ENCODE measurements at regions not wholly inside any gene's neighbourhood (a gene's known extent, or its start where the extent isn't known, plus 50 kb on each side); places are given as distances from the start of the nearest gene placed in this dataset.

DNA sequence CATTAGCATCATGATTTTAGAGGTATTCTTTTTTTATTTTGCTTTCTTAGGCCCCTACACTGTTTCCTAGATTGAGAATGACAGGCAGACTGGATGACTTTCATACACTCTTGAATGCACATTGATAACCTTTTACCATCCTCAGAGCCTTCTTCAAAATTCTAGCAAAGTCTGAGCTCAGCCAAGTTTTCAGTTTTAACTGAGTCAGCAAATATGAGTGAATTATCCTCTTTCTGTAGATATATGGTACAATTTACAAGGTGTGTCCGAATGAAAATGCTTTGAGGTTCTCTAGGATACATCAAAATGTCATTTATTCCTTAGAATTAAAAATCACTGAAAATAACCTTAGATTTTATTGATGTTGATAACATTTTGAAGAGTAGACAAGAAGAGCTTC, 1038.2 kb upstream of the POU3F3 start:
- no peak for DNase-seq (ENCODE audit: low read depth in 1 of 2, low spot score in 1 of 2)
- H3K4me3 ChIP-seq (replicated peaks; ENCODE audit: insufficient read depth, low read length), result no peak overlapping the region
- no peaks in the 10 kb centered on the region for H3K27me3 ChIP-seq (ENCODE audit: insufficient read depth, poor library complexity, severe bottlenecking)
- TF ChIP-seq, protein P1, sequence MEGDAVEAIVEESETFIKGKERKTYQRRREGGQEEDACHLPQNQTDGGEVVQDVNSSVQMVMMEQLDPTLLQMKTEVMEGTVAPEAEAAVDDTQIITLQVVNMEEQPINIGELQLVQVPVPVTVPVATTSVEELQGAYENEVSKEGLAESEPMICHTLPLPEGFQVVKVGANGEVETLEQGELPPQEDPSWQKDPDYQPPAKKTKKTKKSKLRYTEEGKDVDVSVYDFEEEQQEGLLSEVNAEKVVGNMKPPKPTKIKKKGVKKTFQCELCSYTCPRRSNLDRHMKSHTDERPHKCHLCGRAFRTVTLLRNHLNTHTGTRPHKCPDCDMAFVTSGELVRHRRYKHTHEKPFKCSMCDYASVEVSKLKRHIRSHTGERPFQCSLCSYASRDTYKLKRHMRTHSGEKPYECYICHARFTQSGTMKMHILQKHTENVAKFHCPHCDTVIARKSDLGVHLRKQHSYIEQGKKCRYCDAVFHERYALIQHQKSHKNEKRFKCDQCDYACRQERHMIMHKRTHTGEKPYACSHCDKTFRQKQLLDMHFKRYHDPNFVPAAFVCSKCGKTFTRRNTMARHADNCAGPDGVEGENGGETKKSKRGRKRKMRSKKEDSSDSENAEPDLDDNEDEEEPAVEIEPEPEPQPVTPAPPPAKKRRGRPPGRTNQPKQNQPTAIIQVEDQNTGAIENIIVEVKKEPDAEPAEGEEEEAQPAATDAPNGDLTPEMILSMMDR (IDR thresholded peaks at IDR 0.05; ENCODE audit: insufficient read depth, low read length), result no peak
- H3K27ac ChIP-seq (replicated peaks), result no peak overlapping the region

DNA sequence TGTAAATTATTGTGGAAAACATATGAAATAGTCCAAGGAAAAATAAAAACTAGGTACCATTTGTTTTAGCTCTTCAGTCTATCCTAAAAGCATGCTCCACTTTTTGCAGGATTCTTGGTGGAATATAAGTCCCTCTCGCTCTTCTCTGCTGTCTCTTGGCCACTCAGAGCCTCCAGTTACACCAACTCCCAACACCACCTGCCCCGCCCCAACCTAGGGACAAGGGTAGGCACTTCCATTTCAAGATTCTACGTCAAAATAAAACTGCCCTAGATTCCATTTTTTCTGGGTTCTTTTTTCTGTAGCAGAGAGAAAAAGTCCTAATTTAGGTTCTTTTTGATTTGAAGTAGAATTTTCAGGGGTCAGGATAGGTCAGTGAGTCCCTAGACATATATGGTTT, 1036.2 kb upstream of the POU3F3 start:
- Histone ChIP-seq H3K27ac (replicated peaks) (no peak overlapping the region), H3K4me3 (replicated peaks; ENCODE audit: insufficient read depth, low read length) (no peak overlapping the region), H3K27me3 (ENCODE audit: insufficient read depth, poor library complexity, severe bottlenecking) (no peaks in the 10 kb centered on the region)
- DNase-seq (ENCODE audit: low read depth in 1 of 2, low spot score in 1 of 2), result no peak
- TF ChIP-seq POLR2AphosphoS5 (IDR thresholded peaks at IDR 0.05; ENCODE audit: low read depth) (no peak), GABPA (IDR thresholded peaks at IDR 0.05; ENCODE audit: low read depth) (no peak), SPI1 (IDR thresholded peaks at IDR 0.05; ENCODE audit: borderline replicate concordance, low read depth) (no peak)
- TF ChIP-seq, protein P1 (IDR thresholded peaks at IDR 0.05; ENCODE audit: insufficient read depth, low read length), result no peak
- TF ChIP-seq, protein P2, sequence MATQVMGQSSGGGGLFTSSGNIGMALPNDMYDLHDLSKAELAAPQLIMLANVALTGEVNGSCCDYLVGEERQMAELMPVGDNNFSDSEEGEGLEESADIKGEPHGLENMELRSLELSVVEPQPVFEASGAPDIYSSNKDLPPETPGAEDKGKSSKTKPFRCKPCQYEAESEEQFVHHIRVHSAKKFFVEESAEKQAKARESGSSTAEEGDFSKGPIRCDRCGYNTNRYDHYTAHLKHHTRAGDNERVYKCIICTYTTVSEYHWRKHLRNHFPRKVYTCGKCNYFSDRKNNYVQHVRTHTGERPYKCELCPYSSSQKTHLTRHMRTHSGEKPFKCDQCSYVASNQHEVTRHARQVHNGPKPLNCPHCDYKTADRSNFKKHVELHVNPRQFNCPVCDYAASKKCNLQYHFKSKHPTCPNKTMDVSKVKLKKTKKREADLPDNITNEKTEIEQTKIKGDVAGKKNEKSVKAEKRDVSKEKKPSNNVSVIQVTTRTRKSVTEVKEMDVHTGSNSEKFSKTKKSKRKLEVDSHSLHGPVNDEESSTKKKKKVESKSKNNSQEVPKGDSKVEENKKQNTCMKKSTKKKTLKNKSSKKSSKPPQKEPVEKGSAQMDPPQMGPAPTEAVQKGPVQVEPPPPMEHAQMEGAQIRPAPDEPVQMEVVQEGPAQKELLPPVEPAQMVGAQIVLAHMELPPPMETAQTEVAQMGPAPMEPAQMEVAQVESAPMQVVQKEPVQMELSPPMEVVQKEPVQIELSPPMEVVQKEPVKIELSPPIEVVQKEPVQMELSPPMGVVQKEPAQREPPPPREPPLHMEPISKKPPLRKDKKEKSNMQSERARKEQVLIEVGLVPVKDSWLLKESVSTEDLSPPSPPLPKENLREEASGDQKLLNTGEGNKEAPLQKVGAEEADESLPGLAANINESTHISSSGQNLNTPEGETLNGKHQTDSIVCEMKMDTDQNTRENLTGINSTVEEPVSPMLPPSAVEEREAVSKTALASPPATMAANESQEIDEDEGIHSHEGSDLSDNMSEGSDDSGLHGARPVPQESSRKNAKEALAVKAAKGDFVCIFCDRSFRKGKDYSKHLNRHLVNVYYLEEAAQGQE (IDR thresholded peaks at IDR 0.05; ENCODE audit: insufficient replicate concordance, low read depth), result no peak

- Histone ChIP-seq H3K27me3 (ENCODE audit: insufficient read depth, poor library complexity, severe bottlenecking) (no peaks in the 10 kb centered on the region), H3K4me3 (replicated peaks; ENCODE audit: insufficient read depth, low read length) (no peak overlapping the region), H3K27ac (replicated peaks) (no peak overlapping the region)
- TF ChIP-seq, protein P1 (IDR thresholded peaks at IDR 0.05; ENCODE audit: insufficient read depth, low read length), result no peak
- TF ChIP-seq POLR2AphosphoS5 (IDR thresholded peaks at IDR 0.05; ENCODE audit: low read depth), result no peak
- DNase-seq (ENCODE audit: low read depth in 1 of 2, low spot score in 1 of 2), result no peak
These were observed 1035.7 kb upstream of the POU3F3 start for GRCh38 chr2:103818176-103818575.

DNA sequence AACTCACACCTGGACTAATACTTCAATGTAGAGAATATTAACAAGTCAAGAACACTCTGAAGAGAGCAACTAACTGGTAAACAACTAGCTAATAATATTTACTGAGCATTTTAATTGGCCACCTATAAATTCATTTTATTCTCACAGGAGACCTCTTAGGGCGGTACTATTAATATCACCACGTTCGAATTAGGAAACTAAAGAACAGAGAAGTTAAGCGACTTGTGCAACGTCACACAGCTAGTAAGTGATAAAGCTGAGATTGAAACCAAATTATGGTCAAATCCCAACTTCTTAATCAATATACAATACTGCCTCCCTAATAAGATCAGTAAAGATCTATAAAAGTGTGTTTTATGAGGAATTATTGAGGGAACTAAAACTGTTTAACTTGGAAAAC, 1034.3 kb upstream of the POU3F3 start:
- H3K27ac ChIP-seq (replicated peaks), result no peak overlapping the region
- no peak overlapping the region for H3K4me3 ChIP-seq (replicated peaks; ENCODE audit: insufficient read depth, low read length)
- no peak for DNase-seq (ENCODE audit: low read depth in 1 of 2, low spot score in 1 of 2)
- no peaks in the 10 kb centered on the region for H3K27me3 ChIP-seq (ENCODE audit: insufficient read depth, poor library complexity, severe bottlenecking)
- TF ChIP-seq, protein P1 (IDR thresholded peaks at IDR 0.05; ENCODE audit: insufficient read depth, low read length), result no peak
- TF ChIP-seq, protein P2 (IDR thresholded peaks at IDR 0.05; ENCODE audit: insufficient replicate concordance, low read depth), result no peak
- TF ChIP-seq GABPA (IDR thresholded peaks at IDR 0.05; ENCODE audit: low read depth) (no peak), SPI1 (IDR thresholded peaks at IDR 0.05; ENCODE audit: borderline replicate concordance, low read depth) (no peak), POLR2AphosphoS5 (IDR thresholded peaks at IDR 0.05; ENCODE audit: low read depth) (no peak)

Measured in HL-60 (cell line).